DMS153 (cell line): ENCODE measurements at regions not wholly inside any gene's neighbourhood (a gene's known extent, or its start where the extent isn't known, plus 50 kb on each side); places are given as distances from the start of the nearest gene placed in this dataset.
"Not testable (repeated sequence)": the region's sequence is repeated elsewhere in the genome, so short reads cannot be mapped to it uniquely, and the experiment has no call there.

Experiments
- DNase-seq: peaks from one replicate; lab custom pipeline; 2025; lab: John Stamatoyannopoulos, UW

GRCh38 chr11:112310848-112311247 is 50.2 kb upstream of the PLET1 start:
- DNase-seq: no peak

GRCh38 chr11:112315057-112315720 is 54.5 kb upstream of the PLET1 start:
- no peak for DNase-seq

- no peak for DNase-seq
Measured at GRCh38 chr11:112315861-112316739, 55.4 kb upstream of the PLET1 start.

- no peak for DNase-seq
Measured at GRCh38 chr11:112316971-112317370, 56.3 kb upstream of the PLET1 start.

GRCh38 chr11:112318184-112318591 is 57.5 kb upstream of the PLET1 start:
- DNase-seq: no peak

- no peak for DNase-seq
Measured at GRCh38 chr11:112318661-112319060, 58.0 kb upstream of the PLET1 start.

- peak; percentile 35 for DNase-seq
Measured at GRCh38 chr11:112320668-112321067, 60.0 kb upstream of the PLET1 start.

GRCh38 chr11:112321501-112322172 is 61.0 kb upstream of the PLET1 start:
- DNase-seq: peak; percentile 51

GRCh38 chr11:112322173-112322790 is 61.6 kb upstream of the PLET1 start:
- no peak for DNase-seq

GRCh38 chr11:112334381-112334780 is 73.7 kb upstream of the PLET1 start:
- peak; percentile 44 for DNase-seq

GRCh38 chr11:112336356-112336886 is 75.8 kb upstream of the PLET1 start:
- DNase-seq: no peak

- DNase-seq: no peak
Measured at GRCh38 chr11:112339566-112339965, 78.9 kb upstream of the PLET1 start.

GRCh38 chr11:112343368-112344039 is 82.8 kb upstream of the PLET1 start:
- DNase-seq: peak; percentile 11

- DNase-seq: no peak
Measured at GRCh38 chr11:112344040-112344413, 83.4 kb upstream of the PLET1 start.

- DNase-seq: no peak
Measured at GRCh38 chr11:112345166-112345565, 84.5 kb upstream of the PLET1 start.

GRCh38 chr11:112345706-112346105 is 85.0 kb upstream of the PLET1 start:
- DNase-seq: no peak

GRCh38 chr11:112346586-112346985 is 85.9 kb upstream of the PLET1 start:
- DNase-seq: no peak

GRCh38 chr11:112348480-112349029 is 87.9 kb upstream of the PLET1 start:
- DNase-seq: no peak

- DNase-seq: not testable (repeated sequence)
Measured at GRCh38 chr11:112351423-112351822, 90.8 kb upstream of the PLET1 start.

GRCh38 chr11:112352907-112353306 is 92.2 kb upstream of the PLET1 start:
- no peak for DNase-seq

- no peak for DNase-seq
Measured at GRCh38 chr11:112354364-112354763, 93.7 kb upstream of the PLET1 start.
